ENCODE measurements at regions not wholly inside any gene's neighbourhood (a gene's known extent, or its start where the extent isn't known, plus 50 kb on each side); places are given as distances from the start of the nearest gene placed in this dataset.

- no peak for TF ChIP-seq CTCF (conservative IDR thresholded peaks at IDR 0.05 in 1 of 2, IDR thresholded peaks at IDR 0.05 in 1 of 2; ENCODE audit: extremely low read depth in 1 of 2, insufficient read depth in 1 of 2, low read depth in 1 of 2, low read length in 2 of 2)
- no peak for TF ChIP-seq EZH2 (IDR thresholded peaks at IDR 0.05; ENCODE audit: borderline replicate concordance, low read length)
These were observed 524.4 kb downstream of the TFAP2A start for GRCh38 chr6:9890469-9890868.

Data from mammary epithelial cell (primary cell).